ENCODE measurements at regions not wholly inside any gene's neighbourhood (a gene's known extent, or its start where the extent isn't known, plus 50 kb on each side); places are given as distances from the start of the nearest gene placed in this dataset.

- ChIA-PET CTCF (no interaction called here), POLR2A (ENCODE audit: unreplicated experiment) (no interaction called here)
- no peak overlapping the region for H3K4me3 ChIP-seq (ENCODE audit: insufficient read depth, low read depth, low read length)
- H3K4ac ChIP-seq (ENCODE audit: low read depth, low read length) = no peak overlapping the region
- TF ChIP-seq ELK1 (IDR thresholded peaks at IDR 0.05; ENCODE audit: borderline replicate concordance, low read depth, low read length) (no peak), MAZ (IDR thresholded peaks at IDR 0.05; ENCODE audit: borderline replicate concordance, low read depth, low read length) (no peak), BHLHE40 (IDR thresholded peaks at IDR 0.05; ENCODE audit: low read depth, low read length) (no peak), RCOR1 (IDR thresholded peaks at IDR 0.05; ENCODE audit: insufficient replicate concordance, low read length) (no peak), NFE2L2 (IDR thresholded peaks at IDR 0.05; ENCODE audit: low read depth, low read length) (no peak), MAFK (IDR thresholded peaks at IDR 0.05; ENCODE audit: low read depth, low read length) (no peak), USF2 (IDR thresholded peaks at IDR 0.05; ENCODE audit: low read depth, low read length) (no peak), FOS (IDR thresholded peaks at IDR 0.05; ENCODE audit: low read depth, low read length) (no peak), CTCF (conservative IDR thresholded peaks at IDR 0.05; ENCODE audit: low read depth, low read length) (no peak), CHD1 (IDR thresholded peaks at IDR 0.05; ENCODE audit: low read depth, low read length) (no peak), RAD21 (IDR thresholded peaks at IDR 0.05; ENCODE audit: low read length) (no peak), POLR2A (IDR thresholded peaks at IDR 0.05; ENCODE audit: low read depth, low read length) (no peak), SMC3 (IDR thresholded peaks at IDR 0.05; ENCODE audit: low read depth, low read length) (no peak), MXI1 (IDR thresholded peaks at IDR 0.05; ENCODE audit: borderline replicate concordance, low read depth, low read length) (no peak), CEBPB (IDR thresholded peaks at IDR 0.05; ENCODE audit: low read depth, low read length) (no peak), RFX5 (IDR thresholded peaks at IDR 0.05; ENCODE audit: low read depth, low read length) (no peak)
- DNase-seq (no peak), ATAC-seq (ENCODE audit: low read depth) (no peak)
- no peak overlapping the region for H3K9ac ChIP-seq (ENCODE audit: low read depth, low read length)
- dilution Hi-C loops (cut with HindIII; ENCODE audit: low sequenced_read_pairs, unreplicated experiment) = no loop called here
- no peaks in the 10 kb centered on the region for H4K20me1 ChIP-seq (ENCODE audit: insufficient read depth, low read length)
- H3K18ac ChIP-seq (ENCODE audit: low read depth, low read length) = no peak overlapping the region
- no peaks in the 10 kb centered on the region for H3K9me1 ChIP-seq (ENCODE audit: insufficient read depth, low read length)
- no peak overlapping the region for H4K5ac ChIP-seq (ENCODE audit: low read depth, low read length)
- H3K79me1 ChIP-seq (ENCODE audit: low read depth in 1 of 2, low read length in 2 of 2) = no peaks in the 10 kb centered on the region
- no peak overlapping the region for H3K27ac ChIP-seq (ENCODE audit: insufficient read depth, low read length)
- no peak overlapping the region for H2BK5ac ChIP-seq (ENCODE audit: low read depth, low read length, poor library complexity, severe bottlenecking)
- no peak overlapping the region for H3K23ac ChIP-seq (ENCODE audit: low read depth, low read length)
- H3K27me3 ChIP-seq (ENCODE audit: control insufficient read depth, insufficient read depth, low read length) = peaks cover 17% of the 10 kb centered on the region
- H3K4me2 ChIP-seq (ENCODE audit: low read depth, low read length) = no peak overlapping the region
- in situ Hi-C loops (cut with MboI; ENCODE audit: low sequenced_read_pairs) = no loop called here
- H3K4me1 ChIP-seq (ENCODE audit: control insufficient read depth, insufficient read depth, low read length) = no peaks in the 10 kb centered on the region
- no peak overlapping the region for H2AFZ ChIP-seq (replicated peaks; ENCODE audit: low read length, poor library complexity)
- no peak overlapping the region for H2BK20ac ChIP-seq (ENCODE audit: low read depth, low read length)
- H4K91ac ChIP-seq (ENCODE audit: insufficient read depth, low read depth, low read length) = no peak overlapping the region
- H2AK5ac ChIP-seq (ENCODE audit: low read depth, low read length) = no peak overlapping the region
- H3K56ac ChIP-seq (ENCODE audit: extremely low read depth, insufficient read depth, low read length) = no peak overlapping the region
- intact Hi-C loops (cut with micrococcal nuclease) = no loop called here
- 24% methylated on average over 4 of the region's 8 CpGs; no CpG with 5 or more reads in 1 of the 2 experiments for WGBS, 2 experiments (ENCODE audit: extremely low coverage in 2 of 2, insufficient read length in 1 of 2)
- BruUV-seq (replicated peaks) = no TSS peak
- no peak overlapping the region for H2BK15ac ChIP-seq (ENCODE audit: low read depth, low read length)
- no peak overlapping the region for H3K14ac ChIP-seq (replicated peaks; ENCODE audit: low read depth, low read length)
- no peak overlapping the region for H4K8ac ChIP-seq (ENCODE audit: low read depth in 2 of 2, low read length in 2 of 2)
- no peaks in the 10 kb centered on the region for H3K9me3 ChIP-seq (ENCODE audit: control insufficient read depth, insufficient read depth, low read length)
- H2BK120ac ChIP-seq (ENCODE audit: low read depth, low read length) = no peak overlapping the region
- H3K36me3 ChIP-seq (ENCODE audit: control insufficient read depth, insufficient read depth, low read length) = no peaks in the 10 kb centered on the region
- H2AK9ac ChIP-seq (replicated peaks; ENCODE audit: low read depth, low read length, poor library complexity) = no peak overlapping the region
Measured at GRCh38 chr22:23415490-23415851, 164.6 kb downstream of the IGLL1 start.

Measured in IMR-90 (cell line).